ENCODE measurements at regions not wholly inside any gene's neighbourhood (a gene's known extent, or its start where the extent isn't known, plus 50 kb on each side); places are given as distances from the start of the nearest gene placed in this dataset.

GRCh38 chr5:168066536-168067208 is 224.8 kb upstream of the WWC1 start:
- H3K4me3 ChIP-seq (ENCODE audit: low read depth in 1 of 3, low read length in 3 of 3): no peak overlapping the region
- H3K9me3 ChIP-seq (ENCODE audit: control insufficient read depth in 4 of 4, low read length in 3 of 4): no peaks in the 10 kb centered on the region
- H3K9ac ChIP-seq (ENCODE audit: low read depth in 1 of 2, low read length in 2 of 2): no peak overlapping the region
- no peaks in the 10 kb centered on the region for H3K4me1 ChIP-seq (ENCODE audit: control insufficient read depth in 4 of 4, insufficient read depth in 4 of 4, low read length in 3 of 4)
- no peaks in the 10 kb centered on the region for H3K27me3 ChIP-seq (ENCODE audit: control insufficient read depth in 4 of 4, insufficient read depth in 4 of 4, low read length in 3 of 4)
- H3K36me3 ChIP-seq (ENCODE audit: control insufficient read depth in 4 of 4, insufficient read depth in 3 of 4, low read depth in 1 of 4, low read length in 3 of 4): no peaks in the 10 kb centered on the region
- no peak for DNase-seq (ENCODE audit: low spot score)
- H3K27ac ChIP-seq (ENCODE audit: low read depth in 1 of 2, low read length in 2 of 2): no peak overlapping the region
- WGBS: 52% methylated on average over 5 of the region's 5 CpGs
- TF ChIP-seq REST (IDR thresholded peaks at IDR 0.05) (no peak), JUND (IDR thresholded peaks at IDR 0.05) (no peak), RAD21 (IDR thresholded peaks at IDR 0.05) (no peak), CTCF (IDR thresholded peaks at IDR 0.05; ENCODE audit: low read depth, low read length, missing input control) (no peak), RXRA (IDR thresholded peaks at IDR 0.05) (no peak)

- 73% methylated on average over 1 of the region's 1 CpG for WGBS
- no peak overlapping the region for H3K9ac ChIP-seq (ENCODE audit: low read depth in 1 of 2, low read length in 2 of 2)
- no peak overlapping the region for H3K4me3 ChIP-seq (ENCODE audit: low read depth in 1 of 3, low read length in 3 of 3)
- H3K4me1 ChIP-seq (ENCODE audit: control insufficient read depth in 4 of 4, insufficient read depth in 4 of 4, low read length in 3 of 4): no peaks in the 10 kb centered on the region
- DNase-seq (ENCODE audit: low spot score): no peak
- H3K36me3 ChIP-seq (ENCODE audit: control insufficient read depth in 4 of 4, insufficient read depth in 3 of 4, low read depth in 1 of 4, low read length in 3 of 4): no peaks in the 10 kb centered on the region
- H3K27ac ChIP-seq (ENCODE audit: low read depth in 1 of 2, low read length in 2 of 2): no peak overlapping the region
- no peaks in the 10 kb centered on the region for H3K9me3 ChIP-seq (ENCODE audit: control insufficient read depth in 4 of 4, low read length in 3 of 4)
- H3K27me3 ChIP-seq (ENCODE audit: control insufficient read depth in 4 of 4, insufficient read depth in 4 of 4, low read length in 3 of 4): no peaks in the 10 kb centered on the region
- TF ChIP-seq CTCF (IDR thresholded peaks at IDR 0.05; ENCODE audit: low read depth, low read length, missing input control): no peak
- TF ChIP-seq YY1 (IDR thresholded peaks at IDR 0.05): no peak
- no peak for TF ChIP-seq SP1 (IDR thresholded peaks at IDR 0.05)
Measured at GRCh38 chr5:168070761-168071160, 220.7 kb upstream of the WWC1 start.

GRCh38 chr5:168072665-168073064 is 218.8 kb upstream of the WWC1 start:
- no peak overlapping the region for H3K27ac ChIP-seq (ENCODE audit: low read depth in 1 of 2, low read length in 2 of 2)
- TF ChIP-seq NR2F2 (IDR thresholded peaks at IDR 0.05) (no peak), REST (IDR thresholded peaks at IDR 0.05) (no peak), JUND (IDR thresholded peaks at IDR 0.05) (no peak), SP1 (IDR thresholded peaks at IDR 0.05) (no peak), YY1 (IDR thresholded peaks at IDR 0.05) (no peak), FOXA2 (IDR thresholded peaks at IDR 0.05) (no peak), EGR1 (IDR thresholded peaks at IDR 0.05; ENCODE audit: low read depth in 2 of 2) (no peak), MAX (IDR thresholded peaks at IDR 0.05) (no peak), HNF4A (conservative IDR thresholded peaks at IDR 0.05) (no peak)
- no peak overlapping the region for H3K4me3 ChIP-seq (ENCODE audit: low read depth in 1 of 3, low read length in 3 of 3)
- H3K9ac ChIP-seq (ENCODE audit: low read depth in 1 of 2, low read length in 2 of 2): no peak overlapping the region
- no peaks in the 10 kb centered on the region for H3K36me3 ChIP-seq (ENCODE audit: control insufficient read depth in 4 of 4, insufficient read depth in 3 of 4, low read depth in 1 of 4, low read length in 3 of 4)
- WGBS: 65% methylated on average over 6 of the region's 6 CpGs
- no peaks in the 10 kb centered on the region for H3K9me3 ChIP-seq (ENCODE audit: control insufficient read depth in 4 of 4, low read length in 3 of 4)
- DNase-seq (ENCODE audit: low spot score): no peak
- H3K27me3 ChIP-seq (ENCODE audit: control insufficient read depth in 4 of 4, insufficient read depth in 4 of 4, low read length in 3 of 4): no peaks in the 10 kb centered on the region
- H3K4me1 ChIP-seq (ENCODE audit: control insufficient read depth in 4 of 4, insufficient read depth in 4 of 4, low read length in 3 of 4): peaks cover 0 to 3% (median 0%) of the 10 kb centered on the region in 4 donors

Data from liver (tissue), 8 donors.